Neuron (in vitro differentiated cells): ENCODE measurements at regions not wholly inside any gene's neighbourhood (a gene's known extent, or its start where the extent isn't known, plus 50 kb on each side); places are given as distances from the start of the nearest gene placed in this dataset.
"Not testable (repeated sequence)": the region's sequence is repeated elsewhere in the genome, so short reads cannot be mapped to it uniquely, and the experiment has no call there.

Experiments used
- H2AFZ ChIP-seq: one replicate; pipeline ENCODE4 v1.6.1; 2013; ENCODE audit warnings: low read depth, mild to moderate bottlenecking, inconsistent platforms, low read length, moderate library complexity
- H3K27me3 ChIP-seq: one replicate; pipeline ENCODE4 v1.6.1; 2013; ENCODE audit warnings: low read length; ENCODE audit not compliant: insufficient read depth
- H3K36me3 ChIP-seq: one replicate; pipeline ENCODE4 v1.6.1; 2013; ENCODE audit warnings: low read length; ENCODE audit not compliant: insufficient read depth
- H3K4me1 ChIP-seq: one replicate; pipeline ENCODE4 v1.6.1; 2013; ENCODE audit warnings: low read length; ENCODE audit not compliant: insufficient read depth
- H3K4me3 ChIP-seq: 2 replicates; pipeline ENCODE4 v1.5.1; 2013; ENCODE audit warnings: mild to moderate bottlenecking, low read length, moderate library complexity
- H3K9me3 ChIP-seq: one replicate; pipeline ENCODE4 v1.6.1; 2013; ENCODE audit warnings: low read length

GRCh38 chr2:37792366-37792765, 120.9 kb upstream of the CDC42EP3 start:
- H3K4me1 ChIP-seq, result no peaks in the 10 kb centered on the region
- no peaks in the 10 kb centered on the region for H3K27me3 ChIP-seq
- H3K9me3 ChIP-seq, result no peaks in the 10 kb centered on the region
- no peak overlapping the region for H2AFZ ChIP-seq
- no peak overlapping the region for H3K4me3 ChIP-seq
- H3K36me3 ChIP-seq, result no peaks in the 10 kb centered on the region

GRCh38 chr2:37793004-37793403, 121.6 kb upstream of the CDC42EP3 start:
- Histone ChIP-seq H3K9me3 (no peaks in the 10 kb centered on the region), H3K36me3 (no peaks in the 10 kb centered on the region), H3K4me3 (no peak overlapping the region), H3K4me1 (no peaks in the 10 kb centered on the region), H3K27me3 (no peaks in the 10 kb centered on the region), H2AFZ (no peak overlapping the region)

- H3K9me3 ChIP-seq, result no peaks in the 10 kb centered on the region
- H3K27me3 ChIP-seq, result no peaks in the 10 kb centered on the region
- H3K4me1 ChIP-seq, result no peaks in the 10 kb centered on the region
- no peak overlapping the region for H3K4me3 ChIP-seq
- H2AFZ ChIP-seq, result no peak overlapping the region
- H3K36me3 ChIP-seq, result no peaks in the 10 kb centered on the region
These were observed 123.3 kb upstream of the CDC42EP3 start for GRCh38 chr2:37794717-37795116.

- no peak overlapping the region for H3K4me3 ChIP-seq
- H3K4me1 ChIP-seq, result no peaks in the 10 kb centered on the region
- H3K27me3 ChIP-seq, result no peaks in the 10 kb centered on the region
- no peak overlapping the region for H2AFZ ChIP-seq
- no peaks in the 10 kb centered on the region for H3K36me3 ChIP-seq
- H3K9me3 ChIP-seq, result no peaks in the 10 kb centered on the region
These were observed 124.0 kb upstream of the CDC42EP3 start for GRCh38 chr2:37795456-37795855.

GRCh38 chr2:37795938-37796337, 124.5 kb upstream of the CDC42EP3 start:
- no peaks in the 10 kb centered on the region for H3K27me3 ChIP-seq
- H3K36me3 ChIP-seq, result no peaks in the 10 kb centered on the region
- no peaks in the 10 kb centered on the region for H3K4me1 ChIP-seq
- no peak overlapping the region for H2AFZ ChIP-seq
- no peaks in the 10 kb centered on the region for H3K9me3 ChIP-seq
- H3K4me3 ChIP-seq, result no peak overlapping the region

GRCh38 chr2:37796481-37796880, 125.0 kb upstream of the CDC42EP3 start:
- H2AFZ ChIP-seq, result no peak overlapping the region
- H3K4me1 ChIP-seq, result no peaks in the 10 kb centered on the region
- H3K36me3 ChIP-seq, result no peaks in the 10 kb centered on the region
- no peaks in the 10 kb centered on the region for H3K27me3 ChIP-seq
- H3K4me3 ChIP-seq, result no peak overlapping the region
- H3K9me3 ChIP-seq, result no peaks in the 10 kb centered on the region

- no peaks in the 10 kb centered on the region for H3K36me3 ChIP-seq
- no peaks in the 10 kb centered on the region for H3K9me3 ChIP-seq
- H3K4me3 ChIP-seq, result no peak overlapping the region
- no peaks in the 10 kb centered on the region for H3K4me1 ChIP-seq
- no peak overlapping the region for H2AFZ ChIP-seq
- no peaks in the 10 kb centered on the region for H3K27me3 ChIP-seq
These were observed 125.6 kb upstream of the CDC42EP3 start for GRCh38 chr2:37797081-37797480.

GRCh38 chr2:37798315-37799005, 126.6 kb upstream of the RMDN2 start:
- H3K27me3 ChIP-seq, result no peaks in the 10 kb centered on the region
- H2AFZ ChIP-seq, result no peak overlapping the region
- no peaks in the 10 kb centered on the region for H3K4me1 ChIP-seq
- no peak overlapping the region for H3K4me3 ChIP-seq
- no peaks in the 10 kb centered on the region for H3K36me3 ChIP-seq
- no peaks in the 10 kb centered on the region for H3K9me3 ChIP-seq

- Histone ChIP-seq H3K4me1 (no peaks in the 10 kb centered on the region), H3K9me3 (no peaks in the 10 kb centered on the region), H3K27me3 (no peaks in the 10 kb centered on the region), H2AFZ (no peak overlapping the region), H3K36me3 (no peaks in the 10 kb centered on the region), H3K4me3 (no peak overlapping the region)
These were observed 124.8 kb upstream of the RMDN2 start for GRCh38 chr2:37800176-37800858.

GRCh38 chr2:37802211-37802752, 122.8 kb upstream of the RMDN2 start:
- no peaks in the 10 kb centered on the region for H3K36me3 ChIP-seq
- no peaks in the 10 kb centered on the region for H3K4me1 ChIP-seq
- no peak overlapping the region for H2AFZ ChIP-seq
- H3K4me3 ChIP-seq, result no peak overlapping the region
- no peaks in the 10 kb centered on the region for H3K27me3 ChIP-seq
- H3K9me3 ChIP-seq, result no peaks in the 10 kb centered on the region

- no peaks in the 10 kb centered on the region for H3K4me1 ChIP-seq
- H3K9me3 ChIP-seq, result no peaks in the 10 kb centered on the region
- no peak overlapping the region for H3K4me3 ChIP-seq
- no peaks in the 10 kb centered on the region for H3K27me3 ChIP-seq
- no peak overlapping the region for H2AFZ ChIP-seq
- H3K36me3 ChIP-seq, result no peaks in the 10 kb centered on the region
These were observed 122.1 kb upstream of the RMDN2 start for GRCh38 chr2:37802899-37803379.

GRCh38 chr2:37806004-37806403, 119.1 kb upstream of the RMDN2 start:
- H3K4me1 ChIP-seq, H3K9me3 ChIP-seq, H3K4me3 ChIP-seq, H3K27me3 ChIP-seq, H2AFZ ChIP-seq, H3K36me3 ChIP-seq: not testable (repeated sequence)

- no peaks in the 10 kb centered on the region for H3K36me3 ChIP-seq
- no peaks in the 10 kb centered on the region for H3K27me3 ChIP-seq
- H3K9me3 ChIP-seq, result no peaks in the 10 kb centered on the region
- no peak overlapping the region for H2AFZ ChIP-seq
- no peaks in the 10 kb centered on the region for H3K4me1 ChIP-seq
- no peak overlapping the region for H3K4me3 ChIP-seq
These were observed 115.6 kb upstream of the RMDN2 start for GRCh38 chr2:37809525-37809924.
